Neural crest cell (in vitro differentiated cells): ENCODE measurements at regions not wholly inside any gene's neighbourhood (a gene's known extent, or its start where the extent isn't known, plus 50 kb on each side); places are given as distances from the start of the nearest gene placed in this dataset.

Experiments used
- DNase-seq: peaks from one replicate; pipeline ENCODE4 v3.0.0; 2021; ENCODE audit warnings: low read depth, mixed read lengths, low spot score
- H3K27ac Mint-ChIP-seq: one replicate; pipeline ENCODE4 v1.8.0; 2021; ENCODE audit warnings: mild to moderate bottlenecking, mixed read lengths; ENCODE audit not compliant: unreplicated experiment
- H3K27me3 Mint-ChIP-seq: 2 replicates; pipeline ENCODE4 v1.8.0; 2021; ENCODE audit warnings: low read depth, mild to moderate bottlenecking, mixed read lengths
- H3K36me3 Mint-ChIP-seq: 2 replicates; pipeline ENCODE4 v1.8.0; 2021; ENCODE audit warnings: low read depth, mild to moderate bottlenecking, mixed read lengths
- H3K4me1 Mint-ChIP-seq: 2 replicates; pipeline ENCODE4 v1.8.0; 2021; ENCODE audit warnings: mixed read lengths
- H3K4me3 Mint-ChIP-seq: one replicate; pipeline ENCODE4 v1.8.0; 2021; ENCODE audit warnings: mild to moderate bottlenecking, mixed read lengths
- H3K9me3 Mint-ChIP-seq: 2 replicates; pipeline ENCODE4 v1.8.0; 2021; ENCODE audit warnings: mixed read lengths
- TF ChIP-seq, protein P1 (sequence below): fragments of 200-600 bp; sonication (generic); conservative IDR thresholded peaks from 2 replicates; pipeline ENCODE4 v1.5.0; 2021; ENCODE audit warnings: antibody characterized with exemption, mild to moderate bottlenecking

DNA sequence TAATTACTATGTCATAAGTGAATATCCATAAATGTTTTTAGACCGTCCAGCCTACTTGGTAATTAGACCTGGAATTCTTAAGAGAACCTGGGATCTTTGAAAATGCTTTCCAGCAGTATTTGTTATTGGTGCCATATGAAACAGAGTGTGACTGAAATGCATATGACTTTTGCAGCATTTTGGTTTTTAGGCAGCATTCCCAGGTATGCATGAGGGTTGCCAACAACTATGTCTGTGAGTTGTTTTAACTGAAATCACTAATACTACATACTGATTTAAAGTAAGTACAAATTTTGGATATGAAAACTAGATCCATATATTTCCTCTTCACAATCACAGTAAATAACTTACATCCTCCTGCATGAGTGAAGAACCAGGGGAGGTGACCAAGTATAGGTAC lies 437.7 kb upstream of the FAR2 start:
- no peak for DNase-seq
- H3K27me3 Mint-ChIP-seq, result no peaks in the 10 kb centered on the region
- H3K9me3 Mint-ChIP-seq, result no peaks in the 10 kb centered on the region
- TF ChIP-seq, protein P1, sequence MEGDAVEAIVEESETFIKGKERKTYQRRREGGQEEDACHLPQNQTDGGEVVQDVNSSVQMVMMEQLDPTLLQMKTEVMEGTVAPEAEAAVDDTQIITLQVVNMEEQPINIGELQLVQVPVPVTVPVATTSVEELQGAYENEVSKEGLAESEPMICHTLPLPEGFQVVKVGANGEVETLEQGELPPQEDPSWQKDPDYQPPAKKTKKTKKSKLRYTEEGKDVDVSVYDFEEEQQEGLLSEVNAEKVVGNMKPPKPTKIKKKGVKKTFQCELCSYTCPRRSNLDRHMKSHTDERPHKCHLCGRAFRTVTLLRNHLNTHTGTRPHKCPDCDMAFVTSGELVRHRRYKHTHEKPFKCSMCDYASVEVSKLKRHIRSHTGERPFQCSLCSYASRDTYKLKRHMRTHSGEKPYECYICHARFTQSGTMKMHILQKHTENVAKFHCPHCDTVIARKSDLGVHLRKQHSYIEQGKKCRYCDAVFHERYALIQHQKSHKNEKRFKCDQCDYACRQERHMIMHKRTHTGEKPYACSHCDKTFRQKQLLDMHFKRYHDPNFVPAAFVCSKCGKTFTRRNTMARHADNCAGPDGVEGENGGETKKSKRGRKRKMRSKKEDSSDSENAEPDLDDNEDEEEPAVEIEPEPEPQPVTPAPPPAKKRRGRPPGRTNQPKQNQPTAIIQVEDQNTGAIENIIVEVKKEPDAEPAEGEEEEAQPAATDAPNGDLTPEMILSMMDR, result no peak
- no peaks in the 10 kb centered on the region for H3K36me3 Mint-ChIP-seq
- H3K4me1 Mint-ChIP-seq, result no peaks in the 10 kb centered on the region
- no peak overlapping the region for H3K27ac Mint-ChIP-seq
- no peak overlapping the region for H3K4me3 Mint-ChIP-seq

DNA sequence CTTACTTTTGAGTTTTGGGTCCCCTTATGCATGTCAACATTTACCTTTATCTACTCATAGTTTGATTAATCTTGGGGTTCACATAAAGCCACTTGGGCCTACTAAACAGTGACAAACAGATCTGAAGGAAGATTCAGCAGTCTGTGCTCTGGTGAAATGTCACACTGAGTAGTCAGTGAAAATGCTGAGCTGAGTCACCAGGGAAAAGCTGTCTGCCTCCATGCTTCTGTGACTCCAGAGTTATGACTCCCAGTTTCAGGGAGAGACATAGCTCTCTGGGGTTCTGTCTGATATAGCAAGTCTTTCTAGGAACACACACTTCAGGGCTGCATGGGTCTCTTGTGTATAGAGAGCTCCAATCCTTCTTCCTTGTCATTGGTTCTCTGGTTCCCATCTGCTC lies 406.3 kb upstream of the FAR2 start:
- no peak for DNase-seq

DNA sequence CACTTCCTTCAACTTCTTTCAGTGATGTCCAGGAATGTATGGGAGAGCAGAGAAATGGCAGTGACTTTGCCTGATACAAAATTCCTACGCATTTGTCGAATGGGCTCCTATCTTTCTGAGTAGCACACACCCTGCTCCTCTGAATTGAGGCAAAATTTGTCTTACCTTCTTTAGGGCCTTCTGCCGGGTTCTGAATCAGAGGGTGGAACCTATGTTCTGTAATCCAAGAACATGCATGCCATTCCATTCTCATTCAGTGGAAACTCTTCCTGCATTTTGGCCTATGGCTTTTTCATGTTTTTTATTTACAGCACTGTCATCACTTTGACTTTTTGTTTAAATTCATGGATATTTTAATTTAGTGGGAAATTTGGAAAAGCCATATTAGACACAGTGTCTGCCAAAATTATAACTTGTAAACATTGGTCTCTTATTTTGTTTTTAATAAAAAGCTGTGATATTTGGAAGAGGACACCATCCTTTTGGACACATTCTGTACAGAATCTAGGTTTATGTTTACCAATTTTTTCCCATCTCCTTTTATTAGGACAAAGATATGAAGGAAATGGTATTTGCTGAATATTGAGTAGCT lies 402.2 kb upstream of the FAR2 start:
- H3K4me3 Mint-ChIP-seq, result no peak overlapping the region
- peaks cover 14% of the 10 kb centered on the region for H3K9me3 Mint-ChIP-seq
- H3K36me3 Mint-ChIP-seq, result no peaks in the 10 kb centered on the region

More for the DNA sequence above, 406.3 kb upstream of the FAR2 start:
- Mint-ChIP-seq H3K4me1 (no peaks in the 10 kb centered on the region), H3K27ac (no peak overlapping the region), H3K36me3 (peaks cover 2% of the 10 kb centered on the region), H3K27me3 (no peaks in the 10 kb centered on the region), H3K4me3 (no peak overlapping the region), H3K9me3 (peaks cover 7% of the 10 kb centered on the region)
- TF ChIP-seq, protein P1, result no peak

DNA sequence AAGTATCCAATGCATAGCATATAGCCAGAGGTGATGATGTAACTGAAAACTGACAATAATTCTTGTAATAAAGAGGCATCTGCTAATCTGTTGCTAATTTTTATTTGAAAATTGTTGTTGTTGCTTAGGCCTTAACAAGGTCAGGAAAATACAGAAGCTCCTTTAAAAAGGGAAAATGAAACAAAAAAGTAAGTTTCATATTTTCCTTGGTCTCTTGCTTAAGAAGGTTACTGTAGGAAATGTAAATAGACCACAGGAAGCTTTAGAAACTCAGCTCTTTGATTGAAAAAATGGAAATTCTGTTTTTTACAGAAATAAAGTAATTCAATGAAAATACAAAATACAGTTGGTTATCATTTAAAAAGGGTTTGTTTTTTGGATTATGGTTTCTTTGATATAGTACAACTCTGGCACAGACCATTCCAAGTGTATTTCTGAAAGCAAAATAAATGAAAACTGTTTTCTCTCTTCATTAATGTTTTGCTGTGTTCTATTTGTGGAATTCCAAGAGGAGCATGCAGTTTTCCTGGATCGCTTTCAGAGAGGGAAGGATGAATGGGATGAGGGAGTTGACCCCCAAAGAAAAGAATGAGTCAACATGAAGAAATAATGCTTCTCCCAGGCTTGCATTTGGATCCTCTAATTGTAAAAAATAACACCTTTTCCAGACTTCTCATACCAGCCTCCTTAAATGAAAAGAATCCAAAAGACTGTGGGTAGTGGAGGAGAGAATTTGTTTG lies 398.0 kb upstream of the FAR2 start:
- DNase-seq, result no peak
- TF ChIP-seq, protein P1, result no peak
- peaks cover 18% of the 10 kb centered on the region for H3K9me3 Mint-ChIP-seq
- no peak overlapping the region for H3K4me3 Mint-ChIP-seq
- H3K36me3 Mint-ChIP-seq, result peaks cover 8% of the 10 kb centered on the region
- H3K4me1 Mint-ChIP-seq, result peaks cover 7% of the 10 kb centered on the region
- no peak overlapping the region for H3K27ac Mint-ChIP-seq
- no peaks in the 10 kb centered on the region for H3K27me3 Mint-ChIP-seq

More for the DNA sequence above, 402.2 kb upstream of the FAR2 start:
- H3K4me1 Mint-ChIP-seq, result peaks cover 7% of the 10 kb centered on the region
- H3K27ac Mint-ChIP-seq, result no peak overlapping the region
- no peaks in the 10 kb centered on the region for H3K27me3 Mint-ChIP-seq
- TF ChIP-seq, protein P1, result no peak
- DNase-seq, result no peak

DNA sequence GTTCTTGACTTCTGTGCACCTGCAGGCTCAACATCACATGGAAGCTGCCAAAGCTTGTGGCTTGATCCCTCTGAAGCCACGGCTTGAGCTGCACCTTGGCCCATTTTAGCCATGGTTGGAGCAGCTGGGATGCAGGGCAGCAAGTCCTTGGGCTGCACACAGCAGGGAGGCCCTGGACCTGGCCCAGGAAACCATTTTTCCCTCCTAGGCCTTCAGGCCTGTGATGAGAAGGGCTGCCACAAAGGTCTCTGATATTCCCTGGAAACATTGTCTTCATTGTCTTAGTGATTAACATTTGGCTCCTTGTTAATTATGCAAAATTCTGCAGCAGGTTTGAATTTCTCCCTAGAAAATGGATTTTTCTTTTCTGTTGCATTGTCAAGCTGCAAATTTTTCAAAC lies 394.1 kb upstream of the FAR2 start:
- Mint-ChIP-seq H3K36me3 (peaks cover 15% of the 10 kb centered on the region), H3K4me3 (no peak overlapping the region), H3K9me3 (peaks cover 25% of the 10 kb centered on the region), H3K27me3 (no peaks in the 10 kb centered on the region), H3K4me1 (peaks cover 6% of the 10 kb centered on the region), H3K27ac (no peak overlapping the region)
- TF ChIP-seq, protein P1, result no peak
- DNase-seq, result no peak
